ENCODE measurements at regions not wholly inside any gene's neighbourhood (a gene's known extent, or its start where the extent isn't known, plus 50 kb on each side); places are given as distances from the start of the nearest gene placed in this dataset.
"Not testable (repeated sequence)": the region's sequence is repeated elsewhere in the genome, so short reads cannot be mapped to it uniquely, and the experiment has no call there.

- TF ChIP-seq FOXP4 (CRISPR knock-in tag; IDR thresholded peaks at IDR 0.05) (no peak), JUN (CRISPR knock-in tag; IDR thresholded peaks at IDR 0.05) (no peak), JAZF1 (CRISPR knock-in tag; IDR thresholded peaks at IDR 0.05) (no peak), ZNF121 (CRISPR knock-in tag; IDR thresholded peaks at IDR 0.05) (no peak), CREB1 (CRISPR knock-in tag; IDR thresholded peaks at IDR 0.05) (no peak)
- Mint-ChIP-seq H3K4me1 (no peaks in the 10 kb centered on the region), H3K4me3 (no peak overlapping the region), H3K36me3 (no peaks in the 10 kb centered on the region), H3K9me3 (no peaks in the 10 kb centered on the region), H3K27ac (no peak overlapping the region), H3K27me3 (ENCODE audit: low read depth) (no peaks in the 10 kb centered on the region)
- ChIA-PET CTCF (no interaction called here), POLR2A (no interaction called here)
- no peak for DNase-seq (ENCODE audit: low spot score)
- no peak for ATAC-seq
Measured at GRCh38 chr2:176910828-176911227, 301.8 kb upstream of the HNRNPA3 start.

GRCh38 chr2:176913955-176914354, 298.6 kb upstream of the HNRNPA3 start:
- ChIA-PET CTCF (no interaction called here), POLR2A (no interaction called here)
- Mint-ChIP-seq H3K9me3 (no peaks in the 10 kb centered on the region), H3K4me3 (no peak overlapping the region), H3K27me3 (ENCODE audit: low read depth) (no peaks in the 10 kb centered on the region), H3K27ac (no peak overlapping the region), H3K4me1 (no peaks in the 10 kb centered on the region), H3K36me3 (no peaks in the 10 kb centered on the region)
- DNase-seq (ENCODE audit: low spot score) (no peak), ATAC-seq (no peak)
- TF ChIP-seq PRRX2 (CRISPR knock-in tag; IDR thresholded peaks at IDR 0.05), result no peak

GRCh38 chr2:176914371-176914770, 298.2 kb upstream of the HNRNPA3 start:
- TF ChIP-seq CREB1 (CRISPR knock-in tag; IDR thresholded peaks at IDR 0.05) (no peak), NFATC4 (CRISPR knock-in tag; IDR thresholded peaks at IDR 0.05) (no peak), TEAD4 (CRISPR knock-in tag; IDR thresholded peaks at IDR 0.05) (no peak), CREM (CRISPR knock-in tag; IDR thresholded peaks at IDR 0.05) (no peak), ZNF317 (CRISPR knock-in tag; IDR thresholded peaks at IDR 0.05; ENCODE audit: borderline replicate concordance, low read depth) (no peak), JAZF1 (CRISPR knock-in tag; IDR thresholded peaks at IDR 0.05) (no peak), TP53 (CRISPR knock-in tag; IDR thresholded peaks at IDR 0.05) (no peak), MXD4 (CRISPR knock-in tag; IDR thresholded peaks at IDR 0.05; ENCODE audit: borderline replicate concordance) (no peak), OVOL2 (CRISPR knock-in tag; IDR thresholded peaks at IDR 0.05; ENCODE audit: borderline replicate concordance) (no peak), ERG (CRISPR knock-in tag; IDR thresholded peaks at IDR 0.05) (no peak), USF2 (CRISPR knock-in tag; IDR thresholded peaks at IDR 0.05) (no peak), CTCF (IDR thresholded peaks at IDR 0.05) (no peak), FOXJ3 (CRISPR knock-in tag; IDR thresholded peaks at IDR 0.05; ENCODE audit: borderline replicate concordance) (no peak), FOXP1 (CRISPR knock-in tag; IDR thresholded peaks at IDR 0.05; ENCODE audit: borderline replicate concordance) (no peak), ATF1 (CRISPR knock-in tag; IDR thresholded peaks at IDR 0.05) (no peak), ZNF416 (CRISPR knock-in tag; IDR thresholded peaks at IDR 0.05) (no peak), ZNF263 (CRISPR knock-in tag; IDR thresholded peaks at IDR 0.05; ENCODE audit: low read depth) (no peak)

GRCh38 chr2:176922545-176922944, 290.0 kb upstream of the HNRNPA3 start:
- H3K27ac Mint-ChIP-seq; H3K27me3 Mint-ChIP-seq (ENCODE audit: low read depth); H3K36me3 Mint-ChIP-seq; POLR2A ChIA-PET; DNase-seq (ENCODE audit: low spot score); H3K4me1 Mint-ChIP-seq; H3K4me3 Mint-ChIP-seq; ATAC-seq: not testable (repeated sequence)
- peaks cover 11% of the 10 kb centered on the region; the same call in 1 of the 2 replicates for H3K9me3 Mint-ChIP-seq
- CTCF ChIA-PET, result interaction anchor here (1.0 kb wide), 1 partner anchor 70 kb away, joined by 3 read pairs; no protein-coding TSS in a partner anchor

More at GRCh38 chr2:176914371-176914770, 298.2 kb upstream of the HNRNPA3 start:
- POLR2A ChIA-PET, result no interaction called here
- ATAC-seq, result no peak
- Mint-ChIP-seq H3K27ac (no peak overlapping the region), H3K4me3 (no peak overlapping the region), H3K36me3 (no peaks in the 10 kb centered on the region), H3K9me3 (no peaks in the 10 kb centered on the region), H3K27me3 (ENCODE audit: low read depth) (no peaks in the 10 kb centered on the region), H3K4me1 (no peaks in the 10 kb centered on the region)
- no peak for DNase-seq (ENCODE audit: low spot score)
- CTCF ChIA-PET, result no interaction called here

Measured in WTC11 (cell line).